H9 (cell line): ENCODE measurements at regions not wholly inside any gene's neighbourhood (a gene's known extent, or its start where the extent isn't known, plus 50 kb on each side); places are given as distances from the start of the nearest gene placed in this dataset.

Experiments used
- DNase-seq: peaks from one replicate; pipeline ENCODE4 v3.0.0-alpha.2; 2017
- H2AFZ ChIP-seq: one replicate; pipeline ENCODE4 v1.6.1; 2013; ENCODE audit warnings: mild to moderate bottlenecking, low read length, control low read depth, moderate library complexity
- H2AK5ac ChIP-seq: 2 replicates; pipeline ENCODE4 v1.6.1; 2013; ENCODE audit warnings: low read length, control low read depth, mixed read lengths; ENCODE audit not compliant: insufficient read length
- H2BK120ac ChIP-seq: one replicate; pipeline ENCODE4 v1.6.1; 2013; ENCODE audit warnings: low read depth, mild to moderate bottlenecking, low read length, control low read depth, inconsistent platforms; ENCODE audit not compliant: poor library complexity, severe bottlenecking
- H2BK12ac ChIP-seq: 2 replicates; pipeline ENCODE4 v1.6.1; 2013; ENCODE audit warnings: low read length, control low read depth, mixed read lengths, low read depth; ENCODE audit not compliant: insufficient read length
- H2BK15ac ChIP-seq: 2 replicates; pipeline ENCODE4 v1.6.1; 2013; ENCODE audit warnings: low read depth, low read length, control low read depth
- H2BK20ac ChIP-seq: one replicate; pipeline ENCODE4 v1.6.1; 2013; ENCODE audit warnings: low read depth, mild to moderate bottlenecking, low read length, control low read depth, inconsistent platforms; ENCODE audit not compliant: poor library complexity, severe bottlenecking
- H2BK5ac ChIP-seq: 2 replicates; pipeline ENCODE4 v1.6.1; 2013; ENCODE audit warnings: low read length, control low read depth, mixed read lengths; ENCODE audit not compliant: insufficient read length
- H3K14ac ChIP-seq: 2 replicates; pipeline ENCODE4 v1.6.1; 2013; ENCODE audit warnings: low read length, control low read depth; ENCODE audit not compliant: insufficient read depth
- H3K18ac ChIP-seq: 2 replicates; pipeline ENCODE4 v1.6.1; 2013; ENCODE audit warnings: low read depth, mild to moderate bottlenecking, mixed read lengths, low read length, control low read depth; ENCODE audit not compliant: insufficient read length
- H3K23ac ChIP-seq: 2 replicates; pipeline ENCODE4 v1.6.1; 2013; ENCODE audit warnings: low read length, control low read depth, mixed read lengths, low read depth; ENCODE audit not compliant: insufficient read length
- H3K23me2 ChIP-seq: 2 replicates; pipeline ENCODE4 v1.6.1; 2013; ENCODE audit warnings: low read depth, mild to moderate bottlenecking, mixed read lengths, low read length, control low read depth; ENCODE audit not compliant: insufficient read length, poor library complexity, severe bottlenecking
- H3K27ac ChIP-seq: 2 replicates; pipeline ENCODE4 v1.5.1; 2013; ENCODE audit warnings: low read length, control low read depth, mixed read lengths, low read depth; ENCODE audit not compliant: insufficient read length
- H3K27me3 ChIP-seq: 2 replicates; pipeline ENCODE4 v1.6.1; 2013; ENCODE audit warnings: low read length, control low read depth, inconsistent platforms; ENCODE audit not compliant: insufficient read depth
- H3K4ac ChIP-seq: 2 replicates; pipeline ENCODE4 v1.6.1; 2013; ENCODE audit warnings: low read depth, mild to moderate bottlenecking, control low read depth, inconsistent platforms, low read length, moderate library complexity
- H3K4me1 ChIP-seq: 2 replicates; pipeline ENCODE4 v1.6.1; 2013; ENCODE audit warnings: low read length, control low read depth, inconsistent platforms; ENCODE audit not compliant: insufficient read depth
- H3K4me2 ChIP-seq: 2 replicates; pipeline ENCODE4 v1.6.1; 2013; ENCODE audit warnings: low read length, control low read depth, mixed read lengths; ENCODE audit not compliant: insufficient read length, insufficient read depth
- H3K56ac ChIP-seq: 2 replicates; pipeline ENCODE4 v1.6.1; 2013; ENCODE audit warnings: low read depth, mild to moderate bottlenecking, mixed read lengths, low read length, control low read depth; ENCODE audit not compliant: insufficient read length
- H3K79me1 ChIP-seq: 2 replicates; pipeline ENCODE4 v1.6.1; 2013; ENCODE audit warnings: low read depth, mild to moderate bottlenecking, moderate library complexity, low read length, control low read depth, inconsistent platforms; ENCODE audit not compliant: insufficient read depth, poor library complexity, severe bottlenecking
- H3K79me2 ChIP-seq: 2 replicates; pipeline ENCODE4 v1.6.1; 2013; ENCODE audit warnings: low read length, control low read depth, inconsistent platforms; ENCODE audit not compliant: insufficient read depth
- H3K9ac ChIP-seq: 2 replicates; pipeline ENCODE4 v1.6.1; 2013; ENCODE audit warnings: low read length, control low read depth, mixed read lengths; ENCODE audit not compliant: insufficient read length; ENCODE audit errors: extremely low read depth
- H3K9me3 ChIP-seq: one replicate; pipeline ENCODE4 v1.6.1; 2013; ENCODE audit warnings: low read depth, low read length, inconsistent platforms; ENCODE audit not compliant: control insufficient read depth
- H3T11ph ChIP-seq: one replicate; pipeline ENCODE4 v1.6.1; 2013; ENCODE audit warnings: mild to moderate bottlenecking, low read length, control low read depth, inconsistent platforms
- H4K20me1 ChIP-seq: one replicate; pipeline ENCODE4 v1.6.1; 2013; ENCODE audit not compliant: control insufficient read depth, insufficient read length, insufficient read depth
- H4K5ac ChIP-seq: 2 replicates; pipeline ENCODE4 v1.6.1; 2013; ENCODE audit warnings: low read depth, mild to moderate bottlenecking, mixed read lengths, low read length, control low read depth; ENCODE audit not compliant: insufficient read length
- H4K8ac ChIP-seq: replicated peaks from 2 replicates; pipeline ENCODE4 v1.6.1; 2013; ENCODE audit warnings: low read length, control low read depth, mixed read lengths, low read depth; ENCODE audit not compliant: insufficient read length
- H4K91ac ChIP-seq: 2 replicates; pipeline ENCODE4 v1.6.1; 2013; ENCODE audit warnings: low read depth, mild to moderate bottlenecking, moderate library complexity, mixed read lengths, low read length, control low read depth; ENCODE audit not compliant: insufficient read length
- H3K27ac Mint-ChIP-seq, 3 experiments: 2 replicates in 2 of 3; 3 replicates in 1 of 3; pipeline ENCODE4 v1.8.0; 2020 to 2021; ENCODE audit warnings: mixed read lengths in 3 of 3, mild to moderate bottlenecking in 1 of 3, moderate library complexity in 1 of 3
- H3K27me3 Mint-ChIP-seq: 2 replicates; pipeline ENCODE4 v1.8.0; 2021; ENCODE audit warnings: low read depth, mild to moderate bottlenecking, moderate library complexity, mixed read lengths
- H3K36me3 Mint-ChIP-seq, 3 experiments: 2 replicates in 2 of 3; 3 replicates in 1 of 3; pipeline ENCODE4 v1.8.0; 2020 to 2021; ENCODE audit warnings: low read depth in 3 of 3, mixed read lengths in 3 of 3; ENCODE audit not compliant: insufficient read depth in 1 of 3
- H3K4me1 Mint-ChIP-seq, 2 experiments: 2 replicates each; pipeline ENCODE4 v1.8.0; 2020; ENCODE audit warnings: mixed read lengths in 2 of 2
- H3K4me3 Mint-ChIP-seq, 2 experiments: 2 replicates in 1 of 2; 3 replicates in 1 of 2; pipeline ENCODE4 v1.8.0; 2020 to 2021; ENCODE audit warnings: mild to moderate bottlenecking in 2 of 2, mixed read lengths in 2 of 2, moderate library complexity in 1 of 2
- H3K9me3 Mint-ChIP-seq, 2 experiments: 2 replicates in 1 of 2; 3 replicates in 1 of 2; pipeline ENCODE4 v1.8.0; 2020; ENCODE audit warnings: mild to moderate bottlenecking in 2 of 2, mixed read lengths in 2 of 2, moderate library complexity in 1 of 2
- WGBS: extraction: QIAGEN DNeasy Blood & Tissue Kit; methylation state at CpG from one replicate; pipeline ENCODE4 v1.1.7; 2013; ENCODE audit warnings: missing lambda C conversion rate, low lambda C conversion rate, mixed read lengths; ENCODE audit not compliant: insufficient read length; ENCODE audit errors: extremely low coverage; 5-methylcytosine and 5-hydroxymethylcytosine counted together
- TF ChIP-seq, protein P1 (sequence below): fragments of 200-600 bp; sonication (generic); conservative IDR thresholded peaks from 3 replicates; pipeline ENCODE4 v1.8.0; 2021; ENCODE audit warnings: antibody characterized with exemption, mild to moderate bottlenecking

DNA sequence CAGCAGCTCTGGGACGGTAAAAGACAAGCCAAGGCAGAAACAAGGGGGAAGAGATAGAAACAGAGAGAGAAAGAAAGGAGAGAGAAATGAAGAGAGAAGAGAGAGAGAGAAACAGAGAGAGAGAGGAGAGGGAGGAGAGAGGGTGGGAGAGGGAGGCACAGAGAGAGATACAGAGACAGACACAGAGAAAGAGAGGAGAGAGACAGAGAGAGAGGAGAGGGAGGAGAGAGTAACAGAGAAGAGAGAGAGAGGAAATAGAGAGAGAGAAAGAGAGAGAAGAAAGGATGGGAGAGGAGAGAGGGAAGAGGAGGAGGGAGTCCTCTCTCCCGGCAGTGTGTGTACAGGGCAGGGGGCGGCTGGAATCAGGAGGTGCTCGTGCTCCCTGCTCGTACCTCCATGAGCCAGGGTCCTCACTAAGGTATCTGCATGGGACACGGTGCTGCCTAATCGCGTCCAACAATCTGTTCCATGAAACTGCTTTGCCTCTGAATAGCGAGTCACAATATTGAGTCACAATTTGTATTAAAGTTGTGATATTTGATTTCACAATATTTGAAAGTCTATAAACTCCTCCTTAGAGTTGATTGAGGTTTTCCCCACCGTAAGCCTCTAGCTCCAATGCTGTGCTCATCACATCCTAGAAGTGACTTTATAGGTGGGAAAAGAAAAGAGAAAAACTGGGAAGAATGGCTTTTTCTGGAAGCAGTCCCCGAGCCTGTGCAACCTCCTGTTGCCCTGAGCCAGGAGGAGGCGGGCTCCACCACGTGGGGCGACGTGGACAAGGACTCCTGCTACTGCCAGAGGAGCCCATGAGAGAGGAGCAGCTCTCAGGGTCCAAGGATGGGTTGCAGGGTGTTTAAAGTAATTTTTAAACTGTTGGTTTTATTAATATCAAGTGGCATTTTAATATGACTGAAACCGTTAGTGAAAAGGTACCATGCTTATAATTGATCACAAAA is 81.7 kb upstream of the ARHGEF7 start:
- no CpG with 5 or more reads among the region's 16 CpGs for WGBS
- no peaks in the 10 kb centered on the region for H3K23me2 ChIP-seq
- H3K9ac ChIP-seq = no peak overlapping the region
- no peak overlapping the region for H3K27ac Mint-ChIP-seq
- H4K91ac ChIP-seq = no peak overlapping the region
- no peak overlapping the region for H4K5ac ChIP-seq
- H2BK15ac ChIP-seq = no peak overlapping the region
- TF ChIP-seq, protein P1, sequence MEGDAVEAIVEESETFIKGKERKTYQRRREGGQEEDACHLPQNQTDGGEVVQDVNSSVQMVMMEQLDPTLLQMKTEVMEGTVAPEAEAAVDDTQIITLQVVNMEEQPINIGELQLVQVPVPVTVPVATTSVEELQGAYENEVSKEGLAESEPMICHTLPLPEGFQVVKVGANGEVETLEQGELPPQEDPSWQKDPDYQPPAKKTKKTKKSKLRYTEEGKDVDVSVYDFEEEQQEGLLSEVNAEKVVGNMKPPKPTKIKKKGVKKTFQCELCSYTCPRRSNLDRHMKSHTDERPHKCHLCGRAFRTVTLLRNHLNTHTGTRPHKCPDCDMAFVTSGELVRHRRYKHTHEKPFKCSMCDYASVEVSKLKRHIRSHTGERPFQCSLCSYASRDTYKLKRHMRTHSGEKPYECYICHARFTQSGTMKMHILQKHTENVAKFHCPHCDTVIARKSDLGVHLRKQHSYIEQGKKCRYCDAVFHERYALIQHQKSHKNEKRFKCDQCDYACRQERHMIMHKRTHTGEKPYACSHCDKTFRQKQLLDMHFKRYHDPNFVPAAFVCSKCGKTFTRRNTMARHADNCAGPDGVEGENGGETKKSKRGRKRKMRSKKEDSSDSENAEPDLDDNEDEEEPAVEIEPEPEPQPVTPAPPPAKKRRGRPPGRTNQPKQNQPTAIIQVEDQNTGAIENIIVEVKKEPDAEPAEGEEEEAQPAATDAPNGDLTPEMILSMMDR = no peak
- H3K79me2 ChIP-seq = no peaks in the 10 kb centered on the region
- H3K56ac ChIP-seq = no peak overlapping the region
- no peak overlapping the region for H2BK12ac ChIP-seq
- no peak overlapping the region for H3K4me2 ChIP-seq
- no peaks in the 10 kb centered on the region for H3K9me3 Mint-ChIP-seq
- no peak overlapping the region for H2AFZ ChIP-seq
- no peak for DNase-seq
- H2BK120ac ChIP-seq = no peak overlapping the region
- H3K4me3 Mint-ChIP-seq = no peak overlapping the region
- H4K20me1 ChIP-seq = no peaks in the 10 kb centered on the region
- H3T11ph ChIP-seq = no peak overlapping the region
- no peaks in the 10 kb centered on the region for H3K27me3 ChIP-seq
- H3K36me3 Mint-ChIP-seq = no peaks in the 10 kb centered on the region
- no peak overlapping the region for H3K27ac ChIP-seq
- H3K4me1 ChIP-seq = no peaks in the 10 kb centered on the region; the same call in 1 of the 2 replicates
- no peaks in the 10 kb centered on the region for H3K79me1 ChIP-seq
- no peak overlapping the region for H3K18ac ChIP-seq
- peaks cover 14% of the 10 kb centered on the region; the same call in 1 of the 2 replicates for H3K27me3 Mint-ChIP-seq
- no peak overlapping the region for H4K8ac ChIP-seq
- no peak overlapping the region for H2BK5ac ChIP-seq
- no peak overlapping the region for H3K14ac ChIP-seq
- no peaks in the 10 kb centered on the region for H3K9me3 ChIP-seq
- no peak overlapping the region for H2BK20ac ChIP-seq
- peaks cover 5% of the 10 kb centered on the region in 2 experiments for H3K4me1 Mint-ChIP-seq
- H3K23ac ChIP-seq = no peak overlapping the region
- no peak overlapping the region for H2AK5ac ChIP-seq
- no peak overlapping the region for H3K4ac ChIP-seq
